ENCODE measurements at regions not wholly inside any gene's neighbourhood (a gene's known extent, or its start where the extent isn't known, plus 50 kb on each side); places are given as distances from the start of the nearest gene placed in this dataset.

- Mint-ChIP-seq H3K27ac (no peak overlapping the region), H3K9me3 (peaks cover 25% of the 10 kb centered on the region), H3K4me1 (ENCODE audit: unreplicated experiment) (no peaks in the 10 kb centered on the region), H3K36me3 (peaks cover 26% of the 10 kb centered on the region), H3K27me3 (no peaks in the 10 kb centered on the region), H3K4me3 (no peak overlapping the region)
- TF ChIP-seq CTCF (conservative IDR thresholded peaks at IDR 0.05): no peak
- DNase-seq (ENCODE audit: extremely low spot score, unreplicated experiment): no peak
These were observed 140.2 kb downstream of the CYB561 start for GRCh38 chr17:63305857-63306256.

DNA sequence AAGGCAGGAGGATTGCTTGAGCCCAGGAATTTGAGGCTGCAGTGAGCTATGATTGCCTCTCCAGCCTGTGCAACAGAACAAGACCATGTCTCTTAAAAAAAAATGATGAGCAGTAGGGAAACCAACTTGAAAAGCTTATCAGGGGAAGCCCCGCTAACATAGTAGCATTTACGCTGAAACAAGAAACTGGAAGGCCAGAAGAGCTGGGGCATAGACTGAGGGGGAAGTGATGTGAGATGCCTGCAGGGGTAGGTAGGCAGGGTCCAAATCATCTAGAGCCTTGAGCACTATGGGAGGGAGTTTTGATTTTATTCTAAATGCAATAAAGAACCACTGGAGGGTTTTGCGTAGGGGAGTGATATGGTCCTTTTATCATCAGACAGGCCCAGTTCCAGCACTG, 139.3 kb downstream of the CYB561 start:
- no peak for TF ChIP-seq CTCF (conservative IDR thresholded peaks at IDR 0.05)
- no peak overlapping the region for H3K27ac Mint-ChIP-seq
- H3K27me3 Mint-ChIP-seq: no peaks in the 10 kb centered on the region
- peaks cover 26% of the 10 kb centered on the region for H3K9me3 Mint-ChIP-seq
- DNase-seq (ENCODE audit: extremely low spot score, unreplicated experiment): no peak
- no peaks in the 10 kb centered on the region for H3K4me1 Mint-ChIP-seq (ENCODE audit: unreplicated experiment)
- no peak overlapping the region for H3K4me3 Mint-ChIP-seq
- H3K36me3 Mint-ChIP-seq: peaks cover 27% of the 10 kb centered on the region

- H3K27ac Mint-ChIP-seq: no peak overlapping the region
- no peaks in the 10 kb centered on the region for H3K27me3 Mint-ChIP-seq
- H3K4me3 Mint-ChIP-seq: no peak overlapping the region
These were observed 137.8 kb downstream of the CYB561 start for GRCh38 chr17:63308272-63308671.

DNA sequence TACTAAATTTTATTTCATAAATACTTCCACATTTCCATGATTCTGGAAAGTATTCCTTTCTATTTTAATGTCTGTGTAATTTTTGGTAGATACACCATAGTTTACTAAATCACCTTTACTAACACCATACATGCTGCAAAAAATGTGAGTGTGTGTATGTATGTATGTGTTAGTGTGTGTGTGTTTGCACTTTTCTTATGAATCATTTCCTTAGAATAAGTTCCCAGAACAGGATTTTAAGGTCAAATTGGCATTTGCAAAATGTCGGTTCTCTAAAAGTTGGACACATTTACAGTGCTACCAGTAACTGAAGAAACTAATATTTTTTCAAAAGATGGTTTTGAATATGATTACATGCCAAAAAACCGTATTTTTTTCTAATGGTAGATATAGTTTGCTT, 137.1 kb downstream of the CYB561 start:
- no peaks in the 10 kb centered on the region for H3K27me3 Mint-ChIP-seq

More at GRCh38 chr17:63308272-63308671, 137.8 kb downstream of the CYB561 start:
- H3K4me1 Mint-ChIP-seq (ENCODE audit: unreplicated experiment): no peaks in the 10 kb centered on the region
- TF ChIP-seq CTCF (conservative IDR thresholded peaks at IDR 0.05): no peak
- DNase-seq (ENCODE audit: extremely low spot score, unreplicated experiment): no peak
- H3K9me3 Mint-ChIP-seq: peaks cover 19% of the 10 kb centered on the region
- H3K36me3 Mint-ChIP-seq: peaks cover 24% of the 10 kb centered on the region

DNA sequence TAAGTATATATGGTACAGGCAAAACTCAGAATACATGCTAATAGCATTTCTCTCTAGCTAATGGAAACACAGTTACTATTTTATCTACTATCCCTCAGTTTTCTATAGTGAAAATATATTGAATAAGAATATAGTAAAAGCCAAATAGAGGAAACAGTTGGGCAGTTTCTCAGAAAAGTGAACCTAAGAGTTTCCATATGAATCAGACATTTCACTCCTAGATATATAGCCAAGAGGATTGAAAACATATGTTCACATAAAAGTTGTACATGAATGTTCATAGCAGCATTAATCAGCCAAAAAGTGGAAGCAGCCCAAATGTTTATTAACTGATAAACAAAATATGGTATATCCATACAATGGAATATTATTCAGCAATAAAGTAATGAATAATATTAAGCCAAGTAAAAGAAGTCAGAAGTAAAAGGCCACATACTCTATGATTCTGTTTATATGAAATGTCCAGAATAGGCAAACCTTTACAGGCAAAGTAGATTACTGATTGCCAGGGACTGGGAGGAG, 134.6 kb downstream of the CYB561 start:
- peaks cover 10% of the 10 kb centered on the region for H3K36me3 Mint-ChIP-seq
- H3K4me3 Mint-ChIP-seq: no peak overlapping the region
- peaks cover 5% of the 10 kb centered on the region for H3K9me3 Mint-ChIP-seq
- DNase-seq (ENCODE audit: extremely low spot score, unreplicated experiment): no peak
- no peak overlapping the region for H3K27ac Mint-ChIP-seq
- no peaks in the 10 kb centered on the region for H3K27me3 Mint-ChIP-seq
- H3K4me1 Mint-ChIP-seq (ENCODE audit: unreplicated experiment): no peaks in the 10 kb centered on the region
- no peak for TF ChIP-seq CTCF (conservative IDR thresholded peaks at IDR 0.05)

More for the DNA sequence above, 137.1 kb downstream of the CYB561 start:
- TF ChIP-seq CTCF (conservative IDR thresholded peaks at IDR 0.05): no peak
- H3K9me3 Mint-ChIP-seq: peaks cover 13% of the 10 kb centered on the region
- no peak overlapping the region for H3K27ac Mint-ChIP-seq
- no peak overlapping the region for H3K4me3 Mint-ChIP-seq
- H3K4me1 Mint-ChIP-seq (ENCODE audit: unreplicated experiment): no peaks in the 10 kb centered on the region
- H3K36me3 Mint-ChIP-seq: peaks cover 17% of the 10 kb centered on the region
- DNase-seq (ENCODE audit: extremely low spot score, unreplicated experiment): no peak

- no peak for TF ChIP-seq CTCF (conservative IDR thresholded peaks at IDR 0.05)
- no peaks in the 10 kb centered on the region for H3K27me3 Mint-ChIP-seq
- DNase-seq (ENCODE audit: extremely low spot score, unreplicated experiment): no peak
- no peak overlapping the region for H3K27ac Mint-ChIP-seq
- H3K4me3 Mint-ChIP-seq: no peak overlapping the region
- H3K36me3 Mint-ChIP-seq: peaks cover 21% of the 10 kb centered on the region
- no peaks in the 10 kb centered on the region for H3K4me1 Mint-ChIP-seq (ENCODE audit: unreplicated experiment)
- peaks cover 5% of the 10 kb centered on the region for H3K9me3 Mint-ChIP-seq
These were observed 131.3 kb downstream of the CYB561 start for GRCh38 chr17:63314761-63315160.

All from type B pancreatic cell (in vitro differentiated cells).